Upper lobe of right lung (tissue), 1 donor: ENCODE measurements at regions not wholly inside any gene's neighbourhood (a gene's known extent, or its start where the extent isn't known, plus 50 kb on each side); places are given as distances from the start of the nearest gene placed in this dataset.

ENCODE experiments used
- ATAC-seq: fragments of 200-7000 bp; cut with Tn5 transposase; one replicate; pipeline ENCODE4 v1.9.1; 2020; ENCODE audit warnings: mild to moderate bottlenecking, moderate library complexity
- DNase-seq: peaks from one replicate; pipeline ENCODE4 v3.0.0-alpha.2; 2020
- H3K27ac ChIP-seq: fragments of 200-600 bp; one replicate; pipeline ENCODE4 v1.8.0; 2022
- H3K27me3 ChIP-seq: fragments of 200-600 bp; one replicate; pipeline ENCODE4 v1.8.0; 2022; ENCODE audit warnings: mild to moderate bottlenecking
- H3K36me3 ChIP-seq: fragments of 200-600 bp; one replicate; pipeline ENCODE4 v1.8.0; 2022
- H3K4me1 ChIP-seq: fragments of 200-600 bp; one replicate; pipeline ENCODE4 v1.8.0; 2022
- H3K4me3 ChIP-seq: fragments of 200-600 bp; one replicate; pipeline ENCODE4 v1.8.0; 2022; ENCODE audit warnings: mild to moderate bottlenecking
- H3K9me3 ChIP-seq: fragments of 200-600 bp; one replicate; pipeline ENCODE4 v1.8.0; 2022
- CTCF ChIP-seq: fragments of 200-600 bp; IDR thresholded peaks from one replicate; pipeline ENCODE4 v1.8.0; 2022; ENCODE audit warnings: antibody characterized with exemption
- intact Hi-C: fragments of 100-400 bp; cut with DNase I; formaldehyde crosslinking; loops from one replicate; pipeline ENCODE4 v1.11.0; 2022
- donor health status: DM: no; HTN: yes; CAD: no; lungs with severe emphysema.

- intact Hi-C loops, result no loop called here
- ATAC-seq (no peak), DNase-seq (no peak)
- no peaks in the 10 kb centered on the region for H3K27me3 ChIP-seq
- no peaks in the 10 kb centered on the region for H3K36me3 ChIP-seq
- H3K4me1 ChIP-seq, result no peaks in the 10 kb centered on the region
- no peak for TF ChIP-seq CTCF
- no peaks in the 10 kb centered on the region for H3K9me3 ChIP-seq
- no peak overlapping the region for H3K4me3 ChIP-seq
- H3K27ac ChIP-seq, result no peak overlapping the region
Observed at GRCh38 chr4:19508442-19508841, 743.3 kb upstream of the SLIT2 start.

- no peak overlapping the region for H3K4me3 ChIP-seq
- no peaks in the 10 kb centered on the region for H3K9me3 ChIP-seq
- no peak for TF ChIP-seq CTCF
- DNase-seq (no peak), ATAC-seq (no peak)
- no peaks in the 10 kb centered on the region for H3K36me3 ChIP-seq
- no peaks in the 10 kb centered on the region for H3K4me1 ChIP-seq
- intact Hi-C loops, result no loop called here
- no peaks in the 10 kb centered on the region for H3K27me3 ChIP-seq
- no peak overlapping the region for H3K27ac ChIP-seq
Observed at GRCh38 chr4:19497705-19498104, 754.0 kb upstream of the SLIT2 start.

- no peaks in the 10 kb centered on the region for H3K4me1 ChIP-seq
- H3K27ac ChIP-seq, result no peak overlapping the region
- DNase-seq, result no peak
- ATAC-seq, result no peak
- TF ChIP-seq CTCF, result no peak
- intact Hi-C loops, result no loop called here
- no peak overlapping the region for H3K4me3 ChIP-seq
- H3K27me3 ChIP-seq, result no peaks in the 10 kb centered on the region
- no peaks in the 10 kb centered on the region for H3K9me3 ChIP-seq
- H3K36me3 ChIP-seq, result no peaks in the 10 kb centered on the region
Observed at GRCh38 chr4:19496756-19497155, 754.9 kb upstream of the SLIT2 start.

GRCh38 chr4:19494961-19495360, 756.7 kb upstream of the SLIT2 start:
- H3K27me3 ChIP-seq, result no peaks in the 10 kb centered on the region
- intact Hi-C loops, result no loop called here
- no peaks in the 10 kb centered on the region for H3K9me3 ChIP-seq
- DNase-seq (no peak), ATAC-seq (no peak)
- H3K4me1 ChIP-seq, result no peaks in the 10 kb centered on the region
- no peaks in the 10 kb centered on the region for H3K36me3 ChIP-seq
- no peak overlapping the region for H3K4me3 ChIP-seq
- no peak overlapping the region for H3K27ac ChIP-seq
- no peak for TF ChIP-seq CTCF

- no peaks in the 10 kb centered on the region for H3K27me3 ChIP-seq
- intact Hi-C loops, result no loop called here
- H3K4me3 ChIP-seq, result no peak overlapping the region
- no peak overlapping the region for H3K27ac ChIP-seq
- H3K36me3 ChIP-seq, result no peaks in the 10 kb centered on the region
- no peaks in the 10 kb centered on the region for H3K4me1 ChIP-seq
- ATAC-seq, result no peak
- DNase-seq, result no peak
- H3K9me3 ChIP-seq, result no peaks in the 10 kb centered on the region
- no peak for TF ChIP-seq CTCF
Observed at GRCh38 chr4:19492606-19493005, 759.1 kb upstream of the SLIT2 start.

- DNase-seq (no peak), ATAC-seq (no peak)
- no peak overlapping the region for H3K27ac ChIP-seq
- no peak overlapping the region for H3K4me3 ChIP-seq
- no peaks in the 10 kb centered on the region for H3K27me3 ChIP-seq
- H3K36me3 ChIP-seq, result no peaks in the 10 kb centered on the region
- H3K9me3 ChIP-seq, result no peaks in the 10 kb centered on the region
- intact Hi-C loops, result no loop called here
- no peaks in the 10 kb centered on the region for H3K4me1 ChIP-seq
- no peak for TF ChIP-seq CTCF
Observed at GRCh38 chr4:19486400-19486799, 765.3 kb upstream of the SLIT2 start.
